ENCODE measurements at regions not wholly inside any gene's neighbourhood (a gene's known extent, or its start where the extent isn't known, plus 50 kb on each side); places are given as distances from the start of the nearest gene placed in this dataset.

GRCh38 chr3:14601692-14602005 is 49.9 kb upstream of the CCDC174 start:
- H3K27me3 ChIP-seq (ENCODE audit: control insufficient read depth in 5 of 5, insufficient read depth in 4 of 5, low read length in 5 of 5) = peaks cover 21 to 63% (median 42%) of the 10 kb centered on the region in 5 donors
- peaks cover 0 to 12% (median 4%) of the 10 kb centered on the region in 5 donors for H3K9me3 ChIP-seq (ENCODE audit: control insufficient read depth in 5 of 5, low read length in 5 of 5)
- no peak overlapping the region for H3K27ac ChIP-seq (ENCODE audit: low read depth, low read length)
- H3K36me3 ChIP-seq (ENCODE audit: control insufficient read depth in 5 of 5, insufficient read depth in 5 of 5, low read length in 5 of 5) = no peaks in the 10 kb centered on the region
- H3K4me1 ChIP-seq (ENCODE audit: control insufficient read depth in 5 of 5, insufficient read depth in 5 of 5, low read length in 5 of 5) = peaks cover 0 to 7% (median 2%) of the 10 kb centered on the region in 5 donors
- H3K9ac ChIP-seq (ENCODE audit: low read length in 5 of 5) = no peak overlapping the region
- no peak overlapping the region for H3K4me3 ChIP-seq (ENCODE audit: low read depth in 1 of 5, low read length in 5 of 5)

All from subcutaneous abdominal adipose tissue (tissue), 5 donors.